Left ventricle myocardium inferior (tissue), 1 donor: ENCODE measurements at regions not wholly inside any gene's neighbourhood (a gene's known extent, or its start where the extent isn't known, plus 50 kb on each side); places are given as distances from the start of the nearest gene placed in this dataset.
A peak's percentile ranks its signal among the peaks of the same experiment; 100 is the strongest.

Source experiments
- DNase-seq: peaks from one replicate; pipeline ENCODE4 v3.0.0-alpha.2; 2020
- H3K27ac ChIP-seq: fragments of 200-600 bp; replicated peaks from 2 replicates; pipeline ENCODE4 v1.8.0; 2021
- H3K27me3 ChIP-seq: fragments of 200-600 bp; 2 replicates; pipeline ENCODE4 v1.8.0; 2021; ENCODE audit warnings: low read depth
- H3K36me3 ChIP-seq: fragments of 200-600 bp; 2 replicates; pipeline ENCODE4 v1.8.0; 2021
- H3K4me1 ChIP-seq: fragments of 200-600 bp; 2 replicates; pipeline ENCODE4 v1.8.0; 2021
- H3K4me3 ChIP-seq: fragments of 200-600 bp; 2 replicates; pipeline ENCODE4 v1.8.0; 2021; ENCODE audit warnings: mild to moderate bottlenecking, moderate library complexity
- H3K9me3 ChIP-seq: fragments of 200-600 bp; replicated peaks from 2 replicates; pipeline ENCODE4 v1.8.0; 2021
- intact Hi-C: fragments of 100-400 bp; cut with micrococcal nuclease; formaldehyde crosslinking; loops from one replicate; pipeline ENCODE4 v1.11.0; 2022
- TF ChIP-seq, protein P1 (sequence below): fragments of 200-600 bp; IDR thresholded peaks from 2 replicates; pipeline ENCODE4 v1.8.0; 2021; ENCODE audit warnings: antibody characterized with exemption, mild to moderate bottlenecking, borderline replicate concordance
- donor health status: DM: no; HTN: yes; CAD: no; lungs with severe emphysema.

DNA sequence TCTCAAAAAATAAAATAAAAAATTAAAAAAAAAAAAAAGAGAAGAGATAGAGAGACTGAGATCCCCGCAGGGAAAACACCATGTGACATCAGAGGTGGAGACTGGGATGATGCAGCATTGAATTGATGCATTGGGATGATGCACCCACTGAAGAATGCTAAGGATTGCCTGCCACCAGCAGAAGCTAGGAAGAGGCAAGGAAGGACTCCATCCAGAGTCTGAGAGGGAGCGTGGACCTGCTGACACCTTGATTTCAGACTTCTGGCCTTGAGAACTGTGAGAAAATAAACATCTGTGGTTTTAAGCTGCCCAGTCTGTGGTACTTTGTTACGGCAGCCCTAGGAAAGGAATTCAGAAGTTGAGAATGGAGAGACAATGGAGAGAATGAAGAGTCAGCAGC lies 89.8 kb upstream of the PRPS1L1 start:
- H3K4me3 ChIP-seq, result no peak overlapping the region
- H3K9me3 ChIP-seq, result no peaks in the 10 kb centered on the region
- TF ChIP-seq, protein P1, sequence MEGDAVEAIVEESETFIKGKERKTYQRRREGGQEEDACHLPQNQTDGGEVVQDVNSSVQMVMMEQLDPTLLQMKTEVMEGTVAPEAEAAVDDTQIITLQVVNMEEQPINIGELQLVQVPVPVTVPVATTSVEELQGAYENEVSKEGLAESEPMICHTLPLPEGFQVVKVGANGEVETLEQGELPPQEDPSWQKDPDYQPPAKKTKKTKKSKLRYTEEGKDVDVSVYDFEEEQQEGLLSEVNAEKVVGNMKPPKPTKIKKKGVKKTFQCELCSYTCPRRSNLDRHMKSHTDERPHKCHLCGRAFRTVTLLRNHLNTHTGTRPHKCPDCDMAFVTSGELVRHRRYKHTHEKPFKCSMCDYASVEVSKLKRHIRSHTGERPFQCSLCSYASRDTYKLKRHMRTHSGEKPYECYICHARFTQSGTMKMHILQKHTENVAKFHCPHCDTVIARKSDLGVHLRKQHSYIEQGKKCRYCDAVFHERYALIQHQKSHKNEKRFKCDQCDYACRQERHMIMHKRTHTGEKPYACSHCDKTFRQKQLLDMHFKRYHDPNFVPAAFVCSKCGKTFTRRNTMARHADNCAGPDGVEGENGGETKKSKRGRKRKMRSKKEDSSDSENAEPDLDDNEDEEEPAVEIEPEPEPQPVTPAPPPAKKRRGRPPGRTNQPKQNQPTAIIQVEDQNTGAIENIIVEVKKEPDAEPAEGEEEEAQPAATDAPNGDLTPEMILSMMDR, result no peak
- no peak overlapping the region for H3K27ac ChIP-seq
- intact Hi-C loops, result no loop called here
- DNase-seq, result no peak
- H3K4me1 ChIP-seq, result peaks cover 5% of the 10 kb centered on the region
- H3K36me3 ChIP-seq, result no peaks in the 10 kb centered on the region
- no peaks in the 10 kb centered on the region for H3K27me3 ChIP-seq

- Histone ChIP-seq H3K9me3 (no peaks in the 10 kb centered on the region), H3K36me3 (no peaks in the 10 kb centered on the region), H3K4me1 (peaks cover 5% of the 10 kb centered on the region), H3K27me3 (no peaks in the 10 kb centered on the region), H3K4me3 (no peak overlapping the region), H3K27ac (no peak overlapping the region)
- TF ChIP-seq, protein P1, result peak; percentile 42
- DNase-seq, result no peak
- intact Hi-C loops, result no loop called here
Observed at GRCh38 chr7:18119985-18120384, 92.3 kb upstream of the PRPS1L1 start.

- no peak for DNase-seq
- no peaks in the 10 kb centered on the region for H3K4me1 ChIP-seq
- H3K9me3 ChIP-seq, result no peaks in the 10 kb centered on the region
- no peaks in the 10 kb centered on the region for H3K36me3 ChIP-seq
- H3K27me3 ChIP-seq, result no peaks in the 10 kb centered on the region
- H3K27ac ChIP-seq, result no peak overlapping the region
- H3K4me3 ChIP-seq, result no peak overlapping the region
- TF ChIP-seq, protein P1, result no peak
- intact Hi-C loops, result no loop called here
Observed at GRCh38 chr7:18123508-18124239, 96.0 kb upstream of the PRPS1L1 start.

GRCh38 chr7:18125476-18125875 lies 97.8 kb upstream of the PRPS1L1 start:
- no peak for DNase-seq
- Histone ChIP-seq H3K4me1 (no peaks in the 10 kb centered on the region), H3K36me3 (no peaks in the 10 kb centered on the region), H3K4me3 (no peak overlapping the region), H3K27ac (no peak overlapping the region), H3K9me3 (no peaks in the 10 kb centered on the region), H3K27me3 (no peaks in the 10 kb centered on the region)
- intact Hi-C loops, result no loop called here
- TF ChIP-seq, protein P1, result no peak

DNA sequence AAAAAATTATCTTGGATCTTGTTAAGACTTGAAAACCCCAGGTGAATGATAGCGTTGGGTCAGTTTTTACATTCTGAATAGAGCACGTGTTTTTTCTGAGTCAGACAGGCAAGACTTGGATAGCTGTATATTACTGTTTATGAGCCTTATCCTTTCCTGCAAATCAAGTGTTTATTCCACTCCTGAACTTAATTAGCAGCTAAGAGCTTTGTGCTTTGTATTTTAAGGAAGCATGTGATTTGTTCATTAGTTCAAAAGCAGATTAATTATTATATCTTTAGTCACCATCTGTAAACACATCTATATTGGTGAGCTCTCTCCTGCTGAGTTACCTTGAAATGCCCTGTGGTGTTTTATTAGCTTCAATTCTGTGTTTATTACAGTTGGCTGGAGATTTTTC lies 98.6 kb upstream of the PRPS1L1 start:
- intact Hi-C loops, result no loop called here
- TF ChIP-seq, protein P1, result no peak
- Histone ChIP-seq H3K36me3 (no peaks in the 10 kb centered on the region), H3K9me3 (no peaks in the 10 kb centered on the region), H3K27me3 (no peaks in the 10 kb centered on the region), H3K4me1 (no peaks in the 10 kb centered on the region), H3K4me3 (no peak overlapping the region), H3K27ac (no peak overlapping the region)
- DNase-seq, result no peak
